Raji (cell line): ENCODE measurements at regions not wholly inside any gene's neighbourhood (a gene's known extent, or its start where the extent isn't known, plus 50 kb on each side); places are given as distances from the start of the nearest gene placed in this dataset.

Source experiments
- POLR2A ChIP-seq: IDR thresholded peaks from 2 replicates; pipeline ENCODE4 v1.6.1; 2011; ENCODE audit warnings: low read depth, low read length, control low read depth; ENCODE audit not compliant: insufficient read depth

- no peak for TF ChIP-seq POLR2A
These were observed 84.7 kb downstream of the GLI2 start for GRCh38 chr2:120820263-120820952.

- no peak for TF ChIP-seq POLR2A
These were observed 85.2 kb downstream of the GLI2 start for GRCh38 chr2:120820953-120821279.

- TF ChIP-seq POLR2A: no peak
These were observed 85.9 kb downstream of the GLI2 start for GRCh38 chr2:120821446-120822160.

- no peak for TF ChIP-seq POLR2A
These were observed 87.3 kb downstream of the GLI2 start for GRCh38 chr2:120822933-120823332.

GRCh38 chr2:120823551-120823950, 87.9 kb downstream of the GLI2 start:
- TF ChIP-seq POLR2A: no peak

- TF ChIP-seq POLR2A: no peak
These were observed 88.6 kb downstream of the GLI2 start for GRCh38 chr2:120824246-120824645.

GRCh38 chr2:120825370-120826259, 89.9 kb downstream of the GLI2 start:
- TF ChIP-seq POLR2A: no peak

GRCh38 chr2:120826260-120826648, 90.6 kb downstream of the GLI2 start:
- no peak for TF ChIP-seq POLR2A

GRCh38 chr2:120826716-120827410, 91.2 kb downstream of the GLI2 start:
- TF ChIP-seq POLR2A: no peak

GRCh38 chr2:120828066-120828465, 92.4 kb downstream of the GLI2 start:
- no peak for TF ChIP-seq POLR2A

- TF ChIP-seq POLR2A: no peak
These were observed 93.4 kb downstream of the GLI2 start for GRCh38 chr2:120828829-120829632.

GRCh38 chr2:120829633-120830025, 94.0 kb downstream of the GLI2 start:
- TF ChIP-seq POLR2A: no peak

- TF ChIP-seq POLR2A: no peak
These were observed 94.6 kb downstream of the GLI2 start for GRCh38 chr2:120830096-120830830.

GRCh38 chr2:120831086-120831485, 95.4 kb downstream of the GLI2 start:
- TF ChIP-seq POLR2A: no peak

- TF ChIP-seq POLR2A: no peak
These were observed 96.2 kb downstream of the GLI2 start for GRCh38 chr2:120831891-120832290.
